ENCODE measurements at regions not wholly inside any gene's neighbourhood (a gene's known extent, or its start where the extent isn't known, plus 50 kb on each side); places are given as distances from the start of the nearest gene placed in this dataset.

DNA sequence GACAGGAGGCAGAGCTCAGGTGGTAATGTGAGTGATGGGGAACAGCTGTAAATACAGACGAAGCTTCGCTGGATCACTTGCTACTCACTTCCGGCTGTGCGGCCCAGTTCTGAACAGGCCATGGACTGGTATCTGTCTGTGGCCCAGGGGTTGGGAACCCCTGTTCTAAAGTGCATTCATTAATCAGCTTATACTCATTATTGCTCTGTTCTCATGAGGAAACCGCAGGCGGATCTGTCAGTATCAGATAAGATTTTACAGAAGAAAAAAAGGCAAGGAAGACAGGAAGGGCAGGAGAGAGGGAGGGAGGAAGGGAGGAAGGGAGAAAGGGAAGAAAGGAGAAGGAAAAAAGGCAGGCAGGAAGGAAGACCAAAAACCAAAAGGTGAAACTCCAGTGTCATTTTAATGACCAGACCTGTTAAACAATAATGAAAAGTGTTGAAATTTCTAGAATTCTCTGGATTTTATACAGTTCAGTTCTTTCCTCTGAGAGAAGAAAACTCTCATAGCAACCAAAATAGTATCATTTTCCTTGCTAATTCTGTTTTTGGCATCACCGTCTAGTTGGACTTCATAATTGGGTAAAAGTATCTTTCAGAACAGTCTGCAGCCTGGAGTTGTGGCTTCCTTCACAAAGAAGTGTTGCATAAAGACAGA, 128.0 kb upstream of the PROK2 start:
- Mint-ChIP-seq H3K4me1 (no peaks in the 10 kb centered on the region), H3K27ac (no peak overlapping the region), H3K4me3 (no peak overlapping the region), H3K27me3 (peaks cover 2% of the 10 kb centered on the region), H3K9me3 (ENCODE audit: low read depth) (no peaks in the 10 kb centered on the region), H3K36me3 (ENCODE audit: low read depth) (no peaks in the 10 kb centered on the region)
- ATAC-seq (no peak), DNase-seq (no peak)
- intact Hi-C loops (cut with DNase I, micrococcal nuclease), result no loop called here
- ChIA-PET CTCF (no interaction called here), POLR2A (interaction anchor here (0.7 kb wide), 1 partner anchor 11 kb away, joined by 3 read pairs; no protein-coding TSS in a partner anchor)

DNA sequence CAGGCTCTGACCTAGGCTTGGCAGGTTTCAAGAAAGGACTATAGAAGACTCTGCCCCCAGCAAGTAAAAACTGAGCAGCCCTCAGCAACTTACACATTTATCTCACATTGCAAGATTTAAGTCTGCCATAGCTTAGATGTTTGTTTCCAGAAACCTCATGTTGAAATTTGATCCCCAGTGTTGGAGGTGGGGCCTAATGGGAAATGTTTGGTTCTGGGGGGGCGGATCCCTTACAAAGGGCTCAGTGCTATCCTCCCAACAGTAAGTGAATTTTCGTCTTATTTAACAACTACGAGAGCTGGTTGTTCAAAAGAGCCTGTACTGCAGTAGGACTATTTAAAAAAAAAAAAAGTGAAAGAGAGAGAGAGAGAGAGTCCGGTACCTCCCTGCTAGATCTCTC, 125.2 kb upstream of the PROK2 start:
- Mint-ChIP-seq H3K27me3 (peaks cover 3% of the 10 kb centered on the region), H3K4me3 (no peak overlapping the region), H3K36me3 (ENCODE audit: low read depth) (no peaks in the 10 kb centered on the region), H3K9me3 (ENCODE audit: low read depth) (no peaks in the 10 kb centered on the region), H3K27ac (no peak overlapping the region), H3K4me1 (peaks cover 4% of the 10 kb centered on the region)
- intact Hi-C loops (cut with DNase I, micrococcal nuclease), result no loop called here
- DNase-seq, result no peak
- CTCF ChIA-PET, result interaction anchor here (0.6 to 1.0 kb wide), 2 partner anchors 17 to 86 kb away, joined by 3 read pairs; no protein-coding TSS in a partner anchor
- POLR2A ChIA-PET, result no interaction called here
- no peak for ATAC-seq

DNA sequence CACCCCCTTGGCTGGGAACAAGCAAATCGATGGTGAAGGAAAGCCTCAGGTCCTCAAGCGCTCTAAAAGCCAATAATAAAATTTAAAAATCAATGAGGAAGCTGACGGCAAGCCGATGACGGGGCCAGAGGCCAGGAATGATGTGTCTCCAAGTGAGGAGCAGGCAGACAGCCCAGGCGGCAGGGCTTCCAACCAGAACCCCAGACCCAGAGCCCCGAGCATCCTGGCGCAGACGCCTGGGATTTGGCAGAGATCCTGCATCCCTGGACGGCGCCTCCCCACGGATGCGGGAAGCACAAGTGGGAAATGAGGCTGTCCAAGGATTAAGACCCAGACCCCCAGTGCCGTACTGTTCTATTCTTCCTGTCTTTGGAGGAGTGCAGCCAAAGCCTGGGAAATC, 123.0 kb upstream of the PROK2 start:
- Mint-ChIP-seq H3K9me3 (ENCODE audit: low read depth) (no peaks in the 10 kb centered on the region), H3K4me1 (peaks cover 6% of the 10 kb centered on the region), H3K36me3 (ENCODE audit: low read depth) (no peaks in the 10 kb centered on the region), H3K27ac (no peak overlapping the region), H3K27me3 (peaks cover 3% of the 10 kb centered on the region), H3K4me3 (no peak overlapping the region)
- intact Hi-C loops (cut with DNase I, micrococcal nuclease), result no loop called here
- ChIA-PET POLR2A (no interaction called here), CTCF (interaction anchor here (0.7 kb wide), 1 partner anchor 205 kb away, joined by 3 read pairs; no protein-coding TSS in a partner anchor)
- no peak for DNase-seq
- ATAC-seq, result no peak

DNA sequence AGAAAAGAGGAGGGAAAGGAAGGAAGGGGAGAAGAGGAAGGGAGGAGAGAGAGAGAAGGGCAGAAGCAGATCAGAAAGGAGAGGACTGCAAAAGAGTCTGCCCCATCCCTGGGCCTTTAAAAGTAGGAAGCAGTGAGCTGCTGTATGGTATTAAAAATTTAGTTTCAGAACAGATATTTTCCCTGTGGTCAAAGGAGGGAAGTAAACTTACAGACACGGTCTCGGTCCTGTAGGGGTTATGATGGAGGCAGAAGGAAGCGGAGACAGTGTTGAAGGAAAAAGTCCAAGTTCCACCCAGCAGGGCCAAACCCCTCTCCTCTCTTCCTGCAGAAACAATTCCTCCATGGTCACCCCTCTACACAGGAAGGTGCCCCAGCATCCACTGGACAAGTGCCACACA, 122.0 kb upstream of the PROK2 start:
- Mint-ChIP-seq H3K27ac (no peak overlapping the region), H3K36me3 (ENCODE audit: low read depth) (no peaks in the 10 kb centered on the region), H3K27me3 (peaks cover 3% of the 10 kb centered on the region), H3K4me3 (no peak overlapping the region), H3K9me3 (ENCODE audit: low read depth) (no peaks in the 10 kb centered on the region), H3K4me1 (peaks cover 6% of the 10 kb centered on the region)
- DNase-seq (no peak), ATAC-seq (no peak)
- CTCF ChIA-PET, result interaction anchor here (1.3 kb wide), 1 partner anchor 16 kb away, joined by 3 read pairs; no protein-coding TSS in a partner anchor
- intact Hi-C loops (cut with DNase I, micrococcal nuclease), result no loop called here
- POLR2A ChIA-PET, result no interaction called here

DNA sequence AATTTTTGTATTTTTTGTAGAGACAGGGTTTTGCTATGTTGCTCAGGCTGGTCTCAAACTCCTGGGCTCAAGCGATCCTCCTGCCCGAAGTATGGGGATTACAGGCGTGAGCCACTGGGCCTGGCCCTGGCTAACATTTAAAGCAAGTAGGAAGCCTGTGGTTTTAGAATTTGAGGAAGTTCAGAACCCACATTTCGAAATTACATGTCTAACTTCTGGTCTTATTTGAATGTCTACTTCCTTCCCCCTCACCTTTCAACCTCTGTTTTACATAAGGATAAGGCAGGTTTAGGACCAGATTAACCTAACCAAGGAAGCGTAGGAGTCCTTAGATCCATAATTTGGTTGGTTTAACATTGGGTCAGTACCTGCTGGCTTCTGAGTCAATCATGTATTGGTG, 120.5 kb upstream of the PROK2 start:
- ChIA-PET CTCF (interaction anchor here (0.6 kb wide), 1 partner anchor 1099 kb away, joined by 3 read pairs; no protein-coding TSS in a partner anchor), POLR2A (no interaction called here)
- no peak overlapping the region for H3K4me3 Mint-ChIP-seq
- H3K36me3 Mint-ChIP-seq (ENCODE audit: low read depth), result no peaks in the 10 kb centered on the region
- H3K27ac Mint-ChIP-seq, result no peak overlapping the region
- intact Hi-C loops (cut with DNase I, micrococcal nuclease), result no loop called here
- no peaks in the 10 kb centered on the region for H3K9me3 Mint-ChIP-seq (ENCODE audit: low read depth)
- ATAC-seq (no peak), DNase-seq (no peak)
- H3K27me3 Mint-ChIP-seq, result peaks cover 3% of the 10 kb centered on the region
- H3K4me1 Mint-ChIP-seq, result peaks cover 6% of the 10 kb centered on the region

DNA sequence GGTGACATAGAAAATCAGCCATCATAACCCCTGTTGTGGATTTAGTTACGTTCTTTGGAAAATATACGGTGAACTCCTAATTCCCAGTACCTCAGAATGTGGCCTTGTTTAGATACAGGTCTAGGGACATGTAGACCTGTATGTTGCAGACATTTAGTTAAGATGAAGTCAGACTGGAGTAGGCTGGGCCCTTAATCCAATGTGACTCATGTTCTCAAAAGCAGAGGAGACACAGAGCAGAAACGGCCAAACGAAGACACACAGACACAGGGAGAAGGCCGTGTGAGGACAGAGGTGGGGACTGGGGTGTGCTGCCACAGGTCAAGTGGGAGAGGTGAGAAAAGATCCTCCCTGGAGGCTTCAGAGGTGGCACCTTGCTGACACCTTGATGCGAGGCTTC, 119.0 kb upstream of the PROK2 start:
- H3K27ac Mint-ChIP-seq, result no peak overlapping the region
- ChIA-PET CTCF (no interaction called here), POLR2A (no interaction called here)
- no peak for ATAC-seq
- peaks cover 5% of the 10 kb centered on the region for H3K27me3 Mint-ChIP-seq
- no peak for DNase-seq
- no peaks in the 10 kb centered on the region for H3K36me3 Mint-ChIP-seq (ENCODE audit: low read depth)
- no peaks in the 10 kb centered on the region for H3K9me3 Mint-ChIP-seq (ENCODE audit: low read depth)
- intact Hi-C loops (cut with DNase I, micrococcal nuclease), result no loop called here
- H3K4me1 Mint-ChIP-seq, result peaks cover 6% of the 10 kb centered on the region
- no peak overlapping the region for H3K4me3 Mint-ChIP-seq

DNA sequence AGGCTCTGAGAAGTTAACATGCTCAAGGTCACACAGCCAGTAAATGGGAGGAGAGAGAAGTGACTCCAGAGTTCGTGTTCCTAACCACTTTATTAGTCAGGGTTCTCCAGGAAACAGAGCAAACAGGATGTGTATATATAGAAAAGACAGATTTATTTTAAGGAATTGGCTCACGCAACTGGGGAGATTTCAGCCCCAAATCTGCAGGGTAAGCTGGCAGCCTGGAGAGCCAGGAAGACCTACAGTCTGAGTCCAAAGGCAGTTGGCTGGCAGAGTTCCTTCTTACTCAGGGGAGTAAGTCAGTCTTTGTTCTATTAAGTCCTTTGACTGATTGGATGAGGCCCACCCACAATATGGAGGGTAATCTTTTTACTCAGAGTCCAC, 118.2 kb upstream of the PROK2 start:
- Mint-ChIP-seq H3K4me1 (peaks cover 6% of the 10 kb centered on the region), H3K27me3 (peaks cover 5% of the 10 kb centered on the region), H3K4me3 (no peak overlapping the region), H3K36me3 (ENCODE audit: low read depth) (no peaks in the 10 kb centered on the region), H3K9me3 (ENCODE audit: low read depth) (no peaks in the 10 kb centered on the region), H3K27ac (no peak overlapping the region)
- DNase-seq (no peak), ATAC-seq (no peak)
- ChIA-PET POLR2A (no interaction called here), CTCF (no interaction called here)
- intact Hi-C loops (cut with DNase I, micrococcal nuclease), result no loop called here

DNA sequence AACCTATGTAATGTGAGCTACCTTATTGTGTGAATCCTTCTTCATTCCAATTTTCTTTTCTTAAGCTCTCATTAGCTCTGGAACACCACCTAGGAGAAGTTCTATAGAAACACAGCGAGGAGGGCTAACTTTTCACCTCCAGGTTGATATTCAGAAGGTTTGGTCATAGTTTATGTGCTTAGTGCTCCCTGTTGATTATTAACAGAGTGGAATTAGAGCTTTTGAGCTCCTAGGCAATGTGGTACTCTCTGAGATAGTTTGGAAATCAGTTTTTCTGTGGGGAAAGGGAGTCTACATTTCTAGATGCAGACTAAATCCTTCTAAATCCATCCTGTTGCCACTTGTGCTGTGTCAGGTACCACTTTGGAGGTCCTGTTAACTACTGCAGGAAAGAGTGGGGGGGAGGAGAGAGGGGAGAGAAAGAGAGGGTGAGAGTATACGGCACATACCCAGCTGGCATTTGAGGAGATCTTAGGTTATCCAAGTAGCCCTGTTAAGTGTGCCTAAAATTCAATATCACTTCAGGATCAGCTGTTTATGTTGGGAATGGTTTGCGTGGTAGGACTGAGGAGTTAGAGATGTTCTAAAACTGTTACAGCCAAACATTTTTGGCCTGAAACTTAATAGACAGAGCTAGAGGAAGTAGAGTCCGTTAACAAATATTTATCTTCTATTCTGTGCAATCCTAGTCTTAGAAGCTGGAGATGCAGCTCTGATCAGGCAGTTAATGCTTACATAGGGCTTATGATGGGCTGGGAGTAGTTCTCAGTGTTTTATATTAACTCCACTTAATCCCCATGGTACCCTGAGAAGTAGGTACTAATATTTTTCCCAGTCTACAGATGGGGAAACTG, 117.5 kb upstream of the PROK2 start:
- Mint-ChIP-seq H3K27ac (no peak overlapping the region), H3K27me3 (peaks cover 10% of the 10 kb centered on the region), H3K4me3 (no peak overlapping the region), H3K36me3 (ENCODE audit: low read depth) (no peaks in the 10 kb centered on the region), H3K9me3 (ENCODE audit: low read depth) (no peaks in the 10 kb centered on the region), H3K4me1 (peaks cover 6% of the 10 kb centered on the region)
- no peak for ATAC-seq
- CTCF ChIA-PET, result interaction anchor here (0.5 to 1.4 kb wide), 6 partner anchors 27 to 1131 kb away, joined by 3 to 4 read pairs (median 3); no protein-coding TSS in a partner anchor
- DNase-seq, result no peak
- POLR2A ChIA-PET, result interaction anchor here (0.5 kb wide), 1 partner anchor 10 kb away, joined by 3 read pairs; no protein-coding TSS in a partner anchor
- intact Hi-C loops (cut with DNase I, micrococcal nuclease), result no loop called here

DNA sequence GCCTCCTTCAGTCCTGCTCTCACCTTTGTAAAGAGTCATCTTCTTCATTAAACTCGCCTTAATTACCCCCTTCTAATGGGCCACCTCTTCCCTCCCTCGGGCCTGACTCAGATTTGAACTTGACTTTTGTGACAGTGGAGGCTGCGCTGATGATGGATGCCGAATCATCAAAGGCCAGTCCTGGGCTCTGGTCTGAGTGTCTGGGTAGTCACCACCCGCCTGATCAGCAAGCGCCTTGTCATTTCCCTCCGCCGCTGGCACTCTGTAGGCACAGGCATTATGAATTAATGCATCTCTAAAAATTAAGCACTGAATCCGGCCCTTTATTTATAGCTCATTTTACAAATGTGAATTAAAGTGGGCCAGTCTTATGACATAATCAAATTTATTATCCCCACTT, 116.7 kb upstream of the PROK2 start:
- ChIA-PET POLR2A (no interaction called here), CTCF (interaction anchor here (1.0 to 1.4 kb wide), 3 partner anchors 26 to 168 kb away, joined by 3 to 4 read pairs (median 3); no protein-coding TSS in a partner anchor)
- H3K4me1 Mint-ChIP-seq, result peaks cover 6% of the 10 kb centered on the region
- no peaks in the 10 kb centered on the region for H3K36me3 Mint-ChIP-seq (ENCODE audit: low read depth)
- H3K27ac Mint-ChIP-seq, result no peak overlapping the region
- no peaks in the 10 kb centered on the region for H3K9me3 Mint-ChIP-seq (ENCODE audit: low read depth)
- no peak overlapping the region for H3K4me3 Mint-ChIP-seq
- peaks cover 10% of the 10 kb centered on the region for H3K27me3 Mint-ChIP-seq
- ATAC-seq (no peak), DNase-seq (no peak)
- intact Hi-C loops (cut with DNase I, micrococcal nuclease), result no loop called here

DNA sequence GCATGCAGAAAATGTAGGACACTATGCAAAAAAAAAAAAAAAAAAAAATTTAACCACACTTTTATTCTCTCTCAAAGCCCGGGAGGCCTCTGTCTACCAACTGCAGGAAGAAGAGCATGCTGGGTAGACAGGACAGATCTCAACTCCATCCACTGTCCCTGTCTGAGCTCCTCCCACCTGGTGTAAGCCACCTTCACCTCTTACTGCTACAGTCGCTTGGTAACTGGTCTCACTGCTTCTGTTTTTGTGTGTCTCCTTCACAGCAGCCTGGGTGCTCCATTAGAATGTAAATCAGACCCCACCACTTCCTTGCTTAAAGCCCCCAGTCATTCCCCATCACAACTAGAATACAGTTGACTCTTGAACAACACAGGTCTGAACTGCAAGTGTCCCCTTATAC, 115.1 kb upstream of the PROK2 start:
- DNase-seq (no peak), ATAC-seq (no peak)
- POLR2A ChIA-PET, result interaction anchor here (0.7 kb wide), 1 partner anchor 1515 kb away, joined by 3 read pairs; no protein-coding TSS in a partner anchor
- no peak overlapping the region for H3K4me3 Mint-ChIP-seq
- intact Hi-C loops (cut with DNase I, micrococcal nuclease), result no loop called here
- peaks cover 9% of the 10 kb centered on the region for H3K27me3 Mint-ChIP-seq
- H3K36me3 Mint-ChIP-seq (ENCODE audit: low read depth), result no peaks in the 10 kb centered on the region
- H3K9me3 Mint-ChIP-seq (ENCODE audit: low read depth), result no peaks in the 10 kb centered on the region
- H3K27ac Mint-ChIP-seq, result no peak overlapping the region
- H3K4me1 Mint-ChIP-seq, result peaks cover 2% of the 10 kb centered on the region
- CTCF ChIA-PET, result no interaction called here

DNA sequence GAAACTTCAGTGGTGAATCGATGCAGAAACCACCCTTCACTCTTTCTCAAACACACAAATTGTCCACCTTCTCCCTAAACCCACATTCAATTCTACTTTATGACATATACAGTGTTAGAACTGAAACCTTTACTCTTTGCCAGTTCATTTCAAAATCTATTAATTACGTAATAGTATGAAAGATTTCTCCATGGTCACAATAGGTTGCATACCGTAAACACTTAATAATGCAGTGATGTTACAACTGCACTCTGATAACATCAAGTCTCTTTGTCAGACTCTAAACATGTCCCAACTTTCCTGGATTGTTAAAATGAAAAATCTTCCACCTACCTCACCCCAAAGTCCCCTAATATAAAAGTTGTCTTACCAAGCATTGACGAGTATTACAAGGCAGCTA, 111.8 kb upstream of the PROK2 start:
- no peaks in the 10 kb centered on the region for H3K36me3 Mint-ChIP-seq (ENCODE audit: low read depth)

More for the DNA sequence above, 111.8 kb upstream of the PROK2 start:
- CTCF ChIA-PET, result interaction anchor here (1.0 to 1.1 kb wide), 2 partner anchors 169 to 769 kb away, joined by 3 read pairs; no protein-coding TSS in a partner anchor
- H3K9me3 Mint-ChIP-seq (ENCODE audit: low read depth), result no peaks in the 10 kb centered on the region
- H3K27ac Mint-ChIP-seq, result no peak overlapping the region
- no peak overlapping the region for H3K4me3 Mint-ChIP-seq
- peaks cover 9% of the 10 kb centered on the region for H3K27me3 Mint-ChIP-seq
- DNase-seq, result no peak
- H3K4me1 Mint-ChIP-seq, result no peaks in the 10 kb centered on the region
- ATAC-seq, result no peak
- POLR2A ChIA-PET, result no interaction called here
- intact Hi-C loops (cut with DNase I, micrococcal nuclease), result no loop called here
